ENCODE measurements at regions not wholly inside any gene's neighbourhood (a gene's known extent, or its start where the extent isn't known, plus 50 kb on each side); places are given as distances from the start of the nearest gene placed in this dataset.
A peak's percentile ranks its signal among the peaks of the same experiment; 100 is the strongest.

DNA sequence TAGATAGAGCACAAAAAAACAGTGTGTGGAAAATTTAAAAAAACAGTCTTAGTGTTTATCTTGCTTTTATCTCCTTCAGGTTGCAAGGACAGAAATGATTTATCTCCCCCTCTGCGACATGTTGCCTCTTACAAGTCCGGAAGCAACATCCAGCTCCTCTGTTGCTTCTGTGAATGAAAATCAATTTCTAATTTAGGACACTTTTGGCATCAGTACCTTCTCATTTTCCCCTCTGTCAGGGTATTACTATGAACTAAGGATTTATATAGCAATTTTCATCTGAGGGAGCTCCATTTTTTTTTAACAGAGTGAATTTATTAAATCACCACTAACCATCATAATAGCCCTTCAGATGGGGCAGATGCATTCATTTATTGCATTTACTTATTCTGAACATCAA is 116.6 kb upstream of the PLXNC1 start:
- DNase-seq (ENCODE audit: low read depth, low spot score) = no peak

DNA sequence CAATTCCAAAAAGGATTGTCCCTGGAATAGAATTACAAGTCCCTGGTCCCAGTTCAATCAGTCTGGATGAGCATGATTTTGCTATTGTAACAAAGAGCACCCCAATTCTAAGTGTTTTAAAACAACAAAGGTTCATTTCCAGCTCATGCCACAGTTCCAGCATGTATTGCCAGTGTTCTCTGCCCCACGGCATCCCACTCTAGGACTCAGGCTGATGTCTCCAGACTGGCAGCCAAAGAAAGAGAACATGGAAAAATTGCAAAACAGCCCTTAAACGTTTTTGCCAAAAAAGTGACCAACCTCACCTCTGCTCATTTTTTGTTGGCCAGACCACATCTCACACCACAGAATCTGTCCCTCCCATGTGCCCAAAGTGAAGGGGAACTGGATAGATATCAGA is 116.0 kb upstream of the PLXNC1 start:
- no peak for DNase-seq (ENCODE audit: low read depth, low spot score)

DNA sequence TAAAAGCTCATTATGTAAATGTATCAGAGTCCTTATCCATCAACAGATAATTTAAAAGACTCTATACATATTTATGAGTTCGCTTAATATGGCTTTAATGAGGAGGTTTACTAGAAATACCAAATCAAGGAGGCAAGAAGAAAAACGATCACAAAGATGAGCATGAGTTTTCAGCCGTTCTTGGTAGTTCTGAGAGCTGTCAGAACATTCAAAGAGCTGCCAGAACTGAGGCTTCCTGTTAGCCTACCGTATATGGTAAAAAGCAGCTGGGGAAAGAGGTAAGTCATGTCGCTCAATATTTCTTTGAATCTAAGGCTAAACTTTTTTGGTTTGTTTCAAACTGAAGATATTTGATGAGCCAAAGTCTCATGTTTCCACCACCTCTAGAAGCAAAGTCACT is 115.3 kb upstream of the PLXNC1 start:
- no peak for DNase-seq (ENCODE audit: low read depth, low spot score)

DNA sequence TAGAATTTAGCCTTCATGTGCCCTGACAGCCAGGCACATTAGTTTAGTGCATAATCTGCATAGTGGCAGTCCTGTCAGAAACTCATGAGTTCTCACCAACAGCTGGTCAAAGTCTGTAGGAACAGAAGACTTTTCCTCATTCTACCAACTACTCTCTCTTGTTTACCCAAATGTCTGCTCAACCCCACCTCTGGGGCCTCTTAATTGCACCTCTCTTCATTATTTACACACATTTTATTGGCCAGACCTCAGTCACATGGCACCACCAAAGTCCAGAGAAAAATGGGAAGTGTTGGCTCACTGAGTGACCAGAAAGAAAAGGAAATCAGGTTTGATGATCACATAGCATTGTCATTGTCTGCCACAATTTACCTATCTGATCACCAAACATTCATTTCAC is 114.6 kb upstream of the PLXNC1 start:
- no peak for DNase-seq (ENCODE audit: low read depth, low spot score)

DNA sequence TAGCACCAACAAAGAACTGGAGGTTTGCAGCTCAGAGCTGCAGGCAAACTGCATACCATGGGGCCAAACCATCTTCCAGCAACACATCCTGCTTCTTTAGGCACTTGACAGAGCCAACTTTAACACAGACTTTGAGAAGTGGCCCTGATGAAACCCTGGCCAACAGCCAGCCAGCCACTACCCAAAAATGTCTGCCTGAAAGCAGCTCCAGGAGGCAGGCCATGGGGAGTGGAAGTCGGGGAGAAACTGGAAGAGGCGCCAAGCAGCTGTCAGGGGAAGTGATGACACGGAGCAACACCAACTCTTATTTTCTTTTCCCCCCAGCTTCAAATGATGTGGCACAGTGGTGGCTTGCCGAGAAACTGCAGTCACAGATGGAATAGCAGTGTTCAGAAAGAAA is 110.9 kb upstream of the PLXNC1 start:
- no peak for DNase-seq (ENCODE audit: low read depth, low spot score)

DNA sequence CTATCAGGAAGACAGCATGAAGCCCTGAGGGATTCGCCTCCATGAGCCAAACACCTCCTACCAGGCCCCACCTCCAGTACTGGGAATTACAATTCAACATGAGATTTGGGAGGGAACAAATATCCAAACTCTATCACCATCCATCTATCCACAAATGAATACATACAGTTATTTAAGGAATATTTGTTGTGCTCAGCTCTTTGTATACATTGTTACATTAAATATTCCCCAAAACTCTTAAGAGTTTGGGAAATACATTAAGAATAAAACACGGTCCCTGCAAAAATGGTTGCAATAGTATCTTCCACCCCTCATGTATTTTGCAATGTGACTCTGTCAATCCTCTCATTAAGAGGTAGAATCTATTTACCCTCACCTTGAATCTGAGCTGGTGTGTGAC is 109.8 kb upstream of the PLXNC1 start:
- no peak for DNase-seq (ENCODE audit: low read depth, low spot score)

DNA sequence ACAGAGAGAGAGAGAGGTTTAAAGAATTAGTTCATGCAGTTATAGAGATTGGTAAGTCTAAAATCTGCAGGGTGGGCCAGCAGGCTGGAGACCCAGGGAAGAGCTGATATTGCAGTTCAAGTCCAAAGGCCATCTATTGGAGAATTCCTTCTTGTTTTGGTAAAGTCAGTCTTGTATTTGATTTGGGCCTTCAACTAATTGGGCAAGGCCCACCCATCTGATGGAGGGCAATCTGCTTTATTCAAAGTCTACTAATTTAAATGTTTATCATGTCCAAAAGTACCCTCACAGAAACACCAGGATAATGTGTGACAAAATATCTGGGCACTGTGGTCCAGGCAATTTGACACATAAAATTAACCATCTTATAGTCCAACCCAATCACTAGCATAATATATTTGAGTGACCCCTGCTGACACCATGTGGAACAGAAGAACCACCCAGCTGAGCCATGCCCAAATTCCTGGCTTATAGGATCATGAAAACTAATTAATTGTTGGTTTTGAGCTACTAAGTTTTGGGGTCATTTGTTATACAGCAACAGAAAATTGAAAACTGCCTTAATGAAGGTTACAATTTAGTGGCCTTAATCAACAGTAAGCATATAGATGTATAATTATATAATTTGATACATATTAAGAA is 109.1 kb upstream of the PLXNC1 start:
- no peak for DNase-seq (ENCODE audit: low read depth, low spot score)

DNA sequence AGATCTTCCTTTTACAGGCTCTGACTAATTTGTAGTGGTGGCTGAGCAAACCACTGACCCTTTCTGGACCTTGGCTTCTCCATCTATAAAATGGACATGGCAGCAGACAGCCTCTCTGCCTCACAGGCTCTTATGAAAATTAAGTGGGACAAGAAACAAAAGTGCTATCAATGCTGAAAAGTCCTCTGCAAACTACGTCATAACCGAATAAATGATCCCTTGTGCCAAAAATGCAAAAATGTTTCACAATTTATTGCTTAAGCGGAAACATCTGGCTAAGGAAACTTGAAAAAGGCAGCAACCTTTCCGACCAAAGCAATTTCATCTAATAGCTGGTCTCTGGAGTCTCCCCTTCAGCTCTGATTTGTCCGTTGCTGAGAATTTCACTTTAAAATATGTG is 108.5 kb upstream of the PLXNC1 start:
- no peak for DNase-seq (ENCODE audit: low read depth, low spot score)

DNA sequence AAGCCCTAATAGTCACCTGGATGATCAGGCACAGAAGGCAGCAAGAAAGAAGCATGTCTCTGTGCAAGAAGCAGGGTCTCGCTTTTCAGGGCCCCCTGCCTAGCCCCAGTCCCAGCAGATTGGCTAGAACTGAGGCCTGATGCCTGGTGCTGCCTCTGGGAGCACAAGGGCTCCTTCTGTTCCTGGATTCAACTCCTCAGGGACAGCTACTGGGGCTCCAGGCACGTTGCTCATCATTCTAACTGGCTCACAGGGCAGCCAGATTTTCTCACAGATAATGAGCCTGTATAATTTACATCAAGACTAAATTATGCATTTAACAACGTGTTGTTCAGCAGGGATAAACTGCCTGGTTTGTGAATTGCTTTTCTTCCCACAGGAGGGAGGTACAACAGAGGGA is 106.5 kb upstream of the PLXNC1 start:
- no peak for DNase-seq (ENCODE audit: low read depth, low spot score)

DNA sequence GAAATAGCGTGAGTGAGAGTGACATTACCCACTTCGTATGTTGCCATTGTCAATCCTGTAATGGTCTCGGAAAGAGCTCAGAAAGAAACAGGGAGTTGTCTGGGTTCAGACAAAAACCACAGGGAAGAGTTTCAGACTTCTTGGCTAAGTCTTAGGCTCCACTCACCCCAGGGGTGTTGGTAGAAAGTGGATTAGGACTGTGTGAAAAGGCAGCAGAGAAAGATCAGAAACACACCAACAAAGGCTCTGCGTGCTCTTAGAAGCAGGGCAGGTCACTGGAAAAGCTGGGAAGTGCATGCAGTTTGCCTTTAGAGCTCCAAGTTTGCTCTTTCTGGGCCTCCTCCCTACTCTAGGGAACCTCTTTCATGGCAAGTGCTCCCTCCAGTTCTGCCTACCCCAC is 106.1 kb upstream of the PLXNC1 start:
- DNase-seq (ENCODE audit: low read depth, low spot score) = no peak

DNA sequence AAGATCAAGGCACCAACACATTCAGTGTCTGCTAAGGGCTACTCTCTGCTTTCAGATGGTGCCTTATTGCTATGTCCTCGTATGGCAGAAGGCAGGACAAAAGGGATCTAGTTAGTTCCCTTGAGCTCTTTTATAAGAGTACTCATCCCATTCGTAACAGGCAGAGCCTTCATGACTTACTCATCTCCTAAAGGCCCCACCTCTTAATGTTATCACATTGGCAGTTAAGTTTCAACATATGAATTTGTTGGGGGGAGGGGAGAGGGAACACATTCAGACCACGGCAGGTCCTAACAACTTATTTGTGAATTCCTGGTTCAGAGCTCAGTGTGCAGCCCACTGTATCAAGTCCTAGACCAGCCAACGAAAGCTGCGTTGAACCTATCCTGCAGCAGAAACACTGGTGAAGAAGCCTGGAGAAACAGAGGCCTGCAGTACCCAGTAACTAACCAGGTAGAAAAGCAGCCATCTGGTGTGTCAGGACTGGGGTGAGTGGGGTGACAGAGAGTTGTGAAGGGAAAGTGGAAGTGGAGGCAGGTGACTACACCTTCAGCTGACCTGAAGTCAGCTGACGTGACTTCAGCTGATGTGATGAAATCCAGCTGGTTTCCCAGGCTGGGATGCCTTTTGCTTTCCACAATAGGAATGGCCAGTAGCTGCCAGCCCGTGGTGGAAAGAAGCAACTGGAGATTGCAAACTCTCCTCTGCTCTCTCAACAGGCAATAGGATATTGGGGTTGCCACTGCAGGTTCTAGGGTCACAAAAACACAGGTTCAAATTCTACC is 101.6 kb upstream of the PLXNC1 start:
- DNase-seq (ENCODE audit: low read depth, low spot score) = no peak

DNA sequence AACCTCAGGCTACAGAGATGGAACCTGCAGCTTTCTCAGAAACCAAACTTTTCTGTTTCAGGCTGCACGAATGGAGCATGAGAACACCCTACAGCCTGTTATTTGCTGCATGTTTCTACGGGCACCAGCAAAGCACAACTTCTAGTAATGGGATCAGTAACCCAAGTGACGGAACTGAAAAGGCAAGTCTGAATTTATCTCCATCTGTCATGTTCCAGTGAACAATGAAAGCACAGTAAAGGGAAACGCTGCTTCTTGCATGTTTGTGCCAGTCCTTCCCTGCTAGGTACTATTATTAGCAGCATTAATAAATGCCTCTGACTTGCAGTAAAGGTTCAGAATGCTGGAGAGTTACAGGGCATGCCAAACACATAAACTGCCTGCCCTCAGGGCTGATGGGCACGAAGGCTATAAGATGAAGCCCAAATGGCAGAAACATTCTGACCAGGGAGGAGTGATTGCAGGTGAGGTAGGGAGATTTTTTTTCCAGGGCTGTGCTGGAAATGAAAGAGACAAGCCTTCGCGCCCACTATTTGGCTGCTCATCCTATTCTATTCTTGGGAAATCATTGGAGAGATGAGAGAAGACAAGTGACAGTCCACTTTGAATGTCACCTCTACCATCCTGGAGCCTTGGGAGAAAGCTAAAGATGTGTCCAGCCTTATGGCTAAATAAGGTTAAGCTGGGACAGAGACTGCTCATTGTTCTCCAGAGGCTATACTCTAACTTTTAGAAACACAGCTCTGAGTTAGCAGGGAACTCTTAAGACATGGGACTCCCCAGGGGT is 100.4 kb upstream of the PLXNC1 start:
- no peak for DNase-seq (ENCODE audit: low read depth, low spot score)

DNA sequence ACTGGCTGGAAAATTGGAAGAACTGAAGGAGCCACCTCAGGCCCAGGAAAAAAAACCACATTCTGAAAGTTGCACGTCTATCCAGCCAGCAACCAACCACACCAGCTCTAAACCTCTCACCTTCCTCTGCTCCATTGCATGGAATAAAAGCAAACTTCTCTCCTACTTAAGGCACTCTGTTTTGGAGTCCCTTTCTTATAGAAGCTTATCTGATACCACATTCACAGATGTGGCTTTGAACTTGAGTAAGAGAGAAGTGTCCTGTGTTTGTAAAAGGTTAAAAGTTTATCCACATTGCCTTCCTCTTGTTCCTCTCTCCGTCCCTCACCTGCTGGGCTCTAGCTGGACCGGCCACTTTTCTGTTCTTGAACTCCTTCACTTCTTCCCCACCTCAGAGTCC is 99.6 kb upstream of the PLXNC1 start:
- DNase-seq (ENCODE audit: low read depth, low spot score) = no peak

DNA sequence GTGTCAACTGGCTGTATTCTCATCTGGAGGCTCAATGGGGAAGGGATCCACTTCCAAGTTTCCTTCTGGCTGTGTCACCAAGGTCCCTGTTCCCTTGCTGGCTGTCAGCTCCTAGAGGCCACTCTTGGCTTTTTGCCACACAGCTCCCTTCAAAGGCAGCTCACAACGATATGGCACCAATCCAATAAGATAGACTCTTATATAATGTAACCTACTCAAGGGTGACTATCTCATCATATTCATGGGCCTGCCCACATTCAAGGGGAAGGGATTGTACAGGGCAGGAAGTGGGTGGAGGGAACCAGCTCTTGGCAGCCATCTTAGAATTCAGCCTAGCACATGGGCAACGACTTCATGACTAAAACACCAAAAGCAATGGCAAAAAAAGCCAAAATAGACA is 98.7 kb upstream of the PLXNC1 start:
- DNase-seq (ENCODE audit: low read depth, low spot score) = no peak

DNA sequence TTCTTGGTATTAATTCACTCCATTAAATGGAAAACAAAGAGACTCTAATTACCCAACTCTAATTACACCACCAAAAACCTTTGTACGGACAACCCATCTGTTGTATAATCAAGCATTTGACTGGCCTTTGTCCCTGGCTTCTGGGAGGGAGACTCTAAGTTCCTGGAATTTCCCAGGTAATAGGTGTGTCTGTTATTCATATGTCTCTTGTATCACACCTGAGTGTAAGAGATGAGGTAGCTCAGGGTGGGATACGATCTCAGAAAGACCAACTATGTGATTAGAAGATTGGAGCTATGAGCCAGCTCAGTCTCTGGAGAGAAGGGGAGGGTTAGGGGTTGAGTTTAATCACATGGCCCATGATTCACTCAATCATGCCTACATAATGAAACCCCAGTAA is 94.7 kb upstream of the PLXNC1 start:
- DNase-seq (ENCODE audit: low read depth, low spot score) = no peak

DNA sequence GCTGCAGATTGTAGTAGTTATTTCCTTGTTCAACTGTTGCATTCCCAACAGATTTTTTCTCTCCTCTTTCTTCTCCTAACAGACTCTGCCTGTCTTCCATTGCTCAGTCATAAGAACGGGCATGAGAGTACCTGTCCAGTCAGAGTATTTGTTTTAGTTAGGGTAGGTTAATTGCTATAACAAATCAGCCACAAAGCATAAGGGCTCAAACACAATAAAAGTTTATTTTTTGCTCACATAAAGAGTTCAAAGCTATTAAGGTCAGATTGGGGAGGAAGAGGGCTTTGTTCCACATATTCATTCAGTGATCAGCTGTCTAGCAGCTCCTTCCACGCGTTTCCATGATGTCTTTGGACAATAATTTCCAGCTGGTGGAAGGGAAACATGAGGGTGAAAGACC is 92.8 kb upstream of the PLXNC1 start:
- DNase-seq (ENCODE audit: low read depth, low spot score) = no peak

DNA sequence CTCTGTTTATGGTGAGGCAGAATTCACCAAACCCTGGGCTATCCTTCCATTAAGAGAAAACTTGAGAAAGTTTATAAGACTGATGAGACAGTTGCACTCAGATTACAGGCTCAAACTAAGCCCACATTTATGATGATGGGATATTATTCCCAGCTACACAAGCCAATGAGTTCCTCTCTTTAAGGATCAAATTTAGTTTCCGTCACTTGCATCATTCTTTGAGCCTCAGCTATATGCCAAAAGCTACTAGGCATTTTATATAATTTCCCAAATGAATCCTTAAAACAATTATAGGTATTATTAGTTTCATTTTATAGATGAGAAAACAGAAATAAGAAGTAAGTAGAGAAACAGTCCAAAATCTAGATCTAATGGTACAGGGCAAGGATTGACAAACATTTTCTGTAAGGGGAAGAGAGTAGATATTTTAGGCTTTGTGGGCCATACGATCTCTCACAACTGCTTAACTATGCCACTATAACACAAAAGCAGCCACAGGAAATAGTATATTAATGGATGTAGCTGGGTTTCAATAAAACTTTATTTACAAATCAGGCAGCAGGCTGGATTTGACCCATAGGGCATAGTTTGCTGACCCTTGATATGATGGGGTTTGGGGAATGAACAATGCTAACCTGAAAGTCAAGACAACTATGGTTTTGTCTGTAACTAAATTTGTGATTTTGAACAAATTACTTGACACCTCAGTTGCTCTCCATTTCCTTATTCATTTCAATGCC is 91.8 kb upstream of the PLXNC1 start:
- no peak for DNase-seq (ENCODE audit: low read depth, low spot score)

DNA sequence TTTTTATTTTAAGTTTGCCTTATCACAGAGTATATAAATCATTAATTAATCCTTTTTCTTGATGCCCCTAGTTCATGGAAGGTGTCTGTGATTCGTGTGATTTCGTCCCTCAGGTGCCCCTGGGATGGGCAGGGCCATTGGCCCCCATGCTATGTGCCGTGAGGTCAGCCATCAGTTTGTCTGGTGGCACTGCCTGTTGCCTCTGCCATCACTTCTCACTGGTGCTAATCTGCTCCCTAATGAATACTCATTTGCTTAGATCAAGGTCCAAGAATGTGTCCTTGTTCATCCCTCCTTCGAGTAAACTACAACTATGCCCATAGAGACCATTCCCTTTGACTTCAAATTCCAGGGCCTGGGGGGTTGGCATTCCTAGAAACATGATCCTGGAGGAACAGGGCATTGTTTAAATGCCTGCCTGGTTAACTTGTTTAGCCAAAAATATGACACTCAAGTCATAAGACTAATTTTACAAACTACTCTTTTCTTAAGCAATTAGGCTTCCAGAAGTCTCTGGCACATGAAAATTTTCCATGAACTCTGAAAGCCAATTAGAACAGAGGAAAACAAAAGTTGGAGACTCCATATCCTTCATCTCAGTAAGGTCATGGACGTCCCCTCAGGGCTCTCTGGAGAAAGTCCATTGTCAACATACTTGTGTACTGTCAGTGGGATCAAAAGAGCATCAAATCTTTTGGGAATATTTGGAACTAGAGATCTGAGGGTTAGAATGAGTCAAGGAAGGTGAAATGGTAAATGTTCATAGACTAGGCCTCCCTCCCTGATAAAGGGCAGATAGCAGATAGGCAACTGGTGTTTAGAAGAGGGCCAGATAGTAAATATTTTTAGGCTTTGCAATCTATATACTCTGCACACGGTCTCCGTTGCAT is 90.9 kb upstream of the PLXNC1 start:
- DNase-seq (ENCODE audit: low read depth, low spot score) = peak; percentile 57

DNA sequence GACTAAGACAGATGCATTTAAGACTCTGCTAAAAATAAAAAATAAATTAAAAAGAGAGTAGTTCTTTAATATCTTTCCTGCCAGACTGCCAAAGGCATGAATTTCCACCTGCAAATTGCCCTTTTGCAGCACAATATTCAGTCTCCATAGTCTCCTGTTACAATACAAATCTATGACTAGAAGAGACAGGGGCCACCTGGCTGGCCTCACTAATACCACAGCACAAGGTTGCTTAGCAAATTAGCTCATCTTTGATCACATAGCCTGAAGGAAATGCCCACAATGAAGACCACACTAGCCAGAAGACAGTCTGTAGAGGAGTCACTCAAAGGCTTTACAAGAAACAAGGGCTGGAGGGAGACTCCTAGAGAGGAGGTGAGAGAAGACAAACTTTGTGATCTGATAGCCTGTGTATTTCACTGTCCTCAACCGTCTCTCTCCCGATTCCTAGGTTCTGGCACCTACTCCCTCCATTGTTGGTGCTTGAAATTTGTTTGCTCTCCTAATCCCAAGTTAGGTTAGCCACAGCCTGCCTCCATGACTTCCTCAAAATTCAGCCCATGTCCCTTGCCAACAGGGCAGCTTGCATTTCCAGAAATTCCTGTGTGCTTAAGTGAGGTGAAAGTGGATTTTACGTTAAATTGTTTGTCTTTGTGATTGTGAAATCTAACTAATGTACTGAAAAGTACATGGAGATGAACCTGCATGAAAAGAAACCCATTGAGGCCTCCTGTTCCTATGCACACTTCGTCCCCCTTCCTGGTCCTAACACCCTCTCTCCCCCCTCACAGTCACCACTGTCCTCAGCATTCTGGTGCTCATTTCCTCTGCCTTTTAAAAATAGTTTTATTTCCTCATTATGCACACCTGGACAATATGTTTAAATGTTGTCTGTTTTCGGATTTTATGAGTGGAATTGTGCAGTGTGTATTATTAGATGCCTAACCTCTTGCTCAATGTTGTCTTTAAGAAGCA is 88.7 kb upstream of the PLXNC1 start:
- no peak for DNase-seq (ENCODE audit: low read depth, low spot score)

DNA sequence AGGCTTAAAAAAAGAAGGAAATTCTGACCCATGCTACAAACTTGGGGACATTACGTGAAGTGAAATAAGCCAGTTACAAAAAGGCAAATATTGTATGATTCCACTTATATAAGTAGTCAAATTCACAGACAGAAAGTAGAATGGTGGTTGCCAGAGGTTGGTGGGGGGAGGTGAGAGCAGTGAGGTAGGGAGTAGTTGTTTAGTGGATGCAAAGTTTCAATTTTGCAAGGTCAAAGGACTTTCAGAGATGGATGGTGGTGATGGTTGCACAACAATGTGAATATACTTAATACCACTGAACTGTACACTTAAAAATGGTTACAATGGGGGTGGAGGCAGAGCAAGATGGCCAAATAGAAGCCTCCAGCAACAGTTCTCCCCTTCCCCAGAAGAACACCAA is 86.2 kb upstream of the PLXNC1 start:
- no peak for DNase-seq (ENCODE audit: low read depth, low spot score)
